ENCODE measurements at regions not wholly inside any gene's neighbourhood (a gene's known extent, or its start where the extent isn't known, plus 50 kb on each side); places are given as distances from the start of the nearest gene placed in this dataset.

- Histone ChIP-seq H3K4me3 (ENCODE audit: low read depth in 1 of 3, low read length in 3 of 3) (no peak overlapping the region), H3K36me3 (ENCODE audit: control insufficient read depth in 4 of 4, insufficient read depth in 3 of 4, low read depth in 1 of 4, low read length in 3 of 4) (no peaks in the 10 kb centered on the region), H3K9ac (ENCODE audit: low read depth in 1 of 2, low read length in 2 of 2) (no peak overlapping the region), H3K4me1 (ENCODE audit: control insufficient read depth in 4 of 4, insufficient read depth in 4 of 4, low read length in 3 of 4) (no peaks in the 10 kb centered on the region), H3K27me3 (ENCODE audit: control insufficient read depth in 4 of 4, insufficient read depth in 4 of 4, low read length in 3 of 4) (no peaks in the 10 kb centered on the region), H3K9me3 (ENCODE audit: control insufficient read depth in 4 of 4, low read length in 3 of 4) (no peaks in the 10 kb centered on the region), H3K27ac (ENCODE audit: low read depth in 1 of 2, low read length in 2 of 2) (no peak overlapping the region)
- TF ChIP-seq SP1 (IDR thresholded peaks at IDR 0.05): no peak
- no peak for TF ChIP-seq JUND (IDR thresholded peaks at IDR 0.05)
- no peak for TF ChIP-seq HNF4G (IDR thresholded peaks at IDR 0.05)
- TF ChIP-seq FOXA2 (IDR thresholded peaks at IDR 0.05): no peak
- TF ChIP-seq ZBTB33 (IDR thresholded peaks at IDR 0.05): no peak
- TF ChIP-seq FOXA1 (IDR thresholded peaks at IDR 0.05): no peak
- no peak for TF ChIP-seq HNF4A (conservative IDR thresholded peaks at IDR 0.05)
- TF ChIP-seq RAD21 (IDR thresholded peaks at IDR 0.05): no peak
- TF ChIP-seq RXRA (IDR thresholded peaks at IDR 0.05): no peak
- TF ChIP-seq CTCF (IDR thresholded peaks at IDR 0.05; ENCODE audit: low read depth, low read length, missing input control): no peak
- TF ChIP-seq MAX (IDR thresholded peaks at IDR 0.05): no peak
- TF ChIP-seq EGR1 (IDR thresholded peaks at IDR 0.05; ENCODE audit: low read depth in 2 of 2): no peak
- TF ChIP-seq GABPA (IDR thresholded peaks at IDR 0.05 in 1 of 2, conservative IDR thresholded peaks at IDR 0.05 in 1 of 2): no peak
- TF ChIP-seq NR2F2 (IDR thresholded peaks at IDR 0.05): no peak
- TF ChIP-seq REST (IDR thresholded peaks at IDR 0.05): no peak
- TF ChIP-seq TAF1 (conservative IDR thresholded peaks at IDR 0.05): no peak
- TF ChIP-seq YY1 (IDR thresholded peaks at IDR 0.05): no peak
- no peak for TF ChIP-seq ATF3 (IDR thresholded peaks at IDR 0.05)
- DNase-seq (ENCODE audit: low spot score): no peak
- WGBS: 65% methylated on average over 5 of the region's 5 CpGs
Measured at GRCh38 chrX:114361076-114361725, 222.7 kb upstream of the HTR2C start.
